K562 (cell line): ENCODE measurements at regions not wholly inside any gene's neighbourhood (a gene's known extent, or its start where the extent isn't known, plus 50 kb on each side); places are given as distances from the start of the nearest gene placed in this dataset.

Experiments used
- ATAC-seq: fragments of 200-7000 bp; cut with Tn5 transposase; 3 replicates; pipeline ENCODE4 v1.9.1; 2020; ENCODE audit warnings: moderate library complexity
- BruUV-seq: library from RNA; stranded (reverse); fragments of 400-500 nt; replicated peaks from 2 replicates; lab custom pipeline; 2021; lab: Mats Ljungman, UMichigan
- CTCF ChIA-PET: fragments of 300-600 bp; formaldehyde crosslinking; extraction: SDS; loops from one replicate; lab custom pipeline; 2021; ENCODE audit warnings: low intra/inter-chr PET ratio; lab: Yijun Ruan, JAX
- POLR2A ChIA-PET: fragments of 300-600, 350-650 bp; sonication (Branson Sonifier 250); formaldehyde crosslinking; extraction: SDS; loops from one replicate; lab custom pipeline; 2021; ENCODE audit warnings: antibody characterized with exemption, inconsistent platforms; lab: Yijun Ruan, JAX
- DNase-seq, 4 experiments: peaks; one replicate each; pipeline versions ENCODE4 v3.0.0 to v3.0.0-alpha.2; 2011 to 2018; ENCODE audit warnings: low spot score in 3 of 4, mixed read lengths in 3 of 4; ENCODE audit errors: extremely low read depth in 1 of 4
- FAIRE-seq: peaks from 2 replicates; lab custom pipeline; 2011; peaks lifted over from hg19 to GRCh38; lab: Jason Lieb, UNC
- H2AFZ ChIP-seq: 2 replicates; pipeline ENCODE4 v1.6.0; 2011; ENCODE audit warnings: low read depth, low read length, control low read depth, inconsistent platforms
- H3K27ac ChIP-seq: fragments of 200-600 bp; 3 replicates; pipeline ENCODE4 v1.8.0; 2011; ENCODE audit warnings: low read depth, mild to moderate bottlenecking, control low read depth, inconsistent platforms, low read length, moderate library complexity, mixed read lengths; ENCODE audit errors: extremely low read depth
- H3K27me3 ChIP-seq, 2 experiments: fragments of 300-600 bp in 1 of 2; 2 replicates in 1 of 2; 3 replicates in 1 of 2; pipeline versions ENCODE4 v1.6.0 to v1.8.0; 2011; ENCODE audit warnings: inconsistent platforms in 2 of 2, low read length in 2 of 2, mild to moderate bottlenecking in 1 of 2, mixed read lengths in 1 of 2, moderate library complexity in 1 of 2; ENCODE audit not compliant: control insufficient read depth in 2 of 2, insufficient read depth in 2 of 2
- H3K36me3 ChIP-seq: fragments of 300-600 bp; 3 replicates; pipeline ENCODE4 v1.8.0; 2011; ENCODE audit warnings: mild to moderate bottlenecking, low read length, inconsistent platforms; ENCODE audit not compliant: control insufficient read depth, insufficient read depth
- H3K4me1 ChIP-seq, 2 experiments: fragments of 200-600 bp in 1 of 2; replicated peaks in 1 of 2; 2 replicates in 1 of 2; 3 replicates in 1 of 2; pipeline versions ENCODE4 v1.5.1 to v1.8.0; 2011; ENCODE audit warnings: inconsistent platforms in 2 of 2, low read length in 2 of 2, mild to moderate bottlenecking in 1 of 2, mixed read lengths in 1 of 2, moderate library complexity in 1 of 2; ENCODE audit not compliant: control insufficient read depth in 2 of 2, insufficient read depth in 2 of 2
- H3K4me2 ChIP-seq: 2 replicates; pipeline ENCODE4 v1.6.1; 2011; ENCODE audit warnings: low read length, control low read depth, inconsistent platforms, mixed read lengths; ENCODE audit not compliant: insufficient read depth
- H3K4me3 ChIP-seq: fragments of 200-600 bp; sonication (generic), shearing (Covaris generic); 2 replicates; pipeline ENCODE4 v1.5.1; 2016; ENCODE audit warnings: control low read depth, inconsistent platforms
- H3K79me2 ChIP-seq: fragments of 200-600 bp; 3 replicates; pipeline ENCODE4 v1.8.0; 2011; ENCODE audit warnings: low read length, inconsistent platforms; ENCODE audit not compliant: control insufficient read depth, insufficient read depth
- H3K9ac ChIP-seq, 2 experiments: 2 replicates each; pipeline versions ENCODE4 v1.6.0 to v1.6.1; 2011; ENCODE audit warnings: low read depth in 2 of 2, low read length in 2 of 2, control low read depth in 1 of 2, inconsistent platforms in 1 of 2, mild to moderate bottlenecking in 1 of 2, mixed read lengths in 1 of 2; ENCODE audit not compliant: insufficient read depth in 1 of 2
- H3K9me1 ChIP-seq: one replicate; pipeline ENCODE4 v1.6.0; 2011; ENCODE audit warnings: inconsistent platforms, mild to moderate bottlenecking, low read length, moderate library complexity; ENCODE audit not compliant: control insufficient read depth, insufficient read depth
- H3K9me3 ChIP-seq: replicated peaks from 2 replicates; pipeline ENCODE4 v1.5.1; 2011; ENCODE audit warnings: low read depth, low read length, inconsistent platforms; ENCODE audit not compliant: control insufficient read depth, insufficient read depth
- H4K20me1 ChIP-seq: replicated peaks from 2 replicates; pipeline ENCODE4 v1.6.1; 2011; ENCODE audit warnings: low read length, inconsistent platforms, mixed read lengths; ENCODE audit not compliant: control insufficient read depth, insufficient read depth
- ARID4B ChIP-seq: sonication (generic); formaldehyde crosslinking; IDR thresholded peaks from 2 replicates; pipeline ENCODE4 v1.8.0; 2022; ENCODE audit warnings: mild to moderate bottlenecking, missing genetic modification reagents
- NFIC ChIP-seq: fragments of 450-650 bp; IDR thresholded peaks from 2 replicates; pipeline ENCODE4 v1.6.1; 2017; ENCODE audit warnings: mild to moderate bottlenecking, inconsistent platforms
- TFAP4 ChIP-seq: sonication (generic); formaldehyde crosslinking; IDR thresholded peaks from 2 replicates; pipeline ENCODE4 v1.8.0; 2022; ENCODE audit warnings: missing genetic modification reagents, mild to moderate bottlenecking, moderate library complexity, borderline replicate concordance
- WGBS: fragments of 100-300 bp; shearing (Covaris generic); methylation state at CpG from one replicate; pipeline ENCODE4 v1.1.6; 2016; ENCODE audit warnings: low coverage, mixed read lengths; ENCODE audit not compliant: insufficient coverage; ENCODE audit errors: missing lambda C conversion rate; 5-methylcytosine and 5-hydroxymethylcytosine counted together
- in situ Hi-C: fragments of 300-500 bp; cut with MboI; formaldehyde crosslinking; loops from 4 replicates; pipeline ENCODE4 v1.15.0; 2018; ENCODE audit warnings: inconsistent platforms, mixed read lengths
- intact Hi-C: fragments of 100-400 bp; cut with micrococcal nuclease; formaldehyde crosslinking; loops from 2 replicates; pipeline ENCODE4 v1.14.2; 2022

- FAIRE-seq, result no peak
- BruUV-seq, result no TSS peak
These were observed 703.9 kb downstream of the FSCB start for GRCh38 chr14:43803076-43803689.

More at GRCh38 chr14:43803076-43803689, 703.9 kb downstream of the FSCB start:
- no peak overlapping the region for H2AFZ ChIP-seq
- no peak for TF ChIP-seq TFAP4 (CRISPR knock-in tag)
- peak; percentile 26; the same call in 1 of the 2 replicates for TF ChIP-seq NFIC
- no peak for TF ChIP-seq ARID4B (CRISPR knock-in tag)
- TF ChIP-seq, all 486 proteins: peak for 1
- Histone ChIP-seq H3K27me3 (no peaks in the 10 kb centered on the region), H3K9me3 (no peaks in the 10 kb centered on the region), H3K27ac (no peak overlapping the region), H3K9ac (no peak overlapping the region), H3K4me2 (no peak overlapping the region), H3K79me2 (no peaks in the 10 kb centered on the region), H4K20me1 (no peaks in the 10 kb centered on the region), H3K4me1 (no peaks in the 10 kb centered on the region), H3K36me3 (no peaks in the 10 kb centered on the region), H3K9me1 (no peaks in the 10 kb centered on the region), H3K4me3 (no peak overlapping the region)
- in situ Hi-C loops (no loop called here), intact Hi-C loops (no loop called here)
- DNase-seq (no peak), ATAC-seq (no peak)
- WGBS, result 0% methylated on average over 2 of the region's 2 CpGs
- POLR2A ChIA-PET, result no interaction called here
- CTCF ChIA-PET, result no interaction called here
